Breast epithelium (tissue), 4 donors: ENCODE measurements at regions not wholly inside any gene's neighbourhood (a gene's known extent, or its start where the extent isn't known, plus 50 kb on each side); places are given as distances from the start of the nearest gene placed in this dataset.

Experiments used
- DNase-seq, 2 donors: peaks; one replicate each; pipeline ENCODE4 v3.0.0-alpha.2; 2019; ENCODE audit warnings: low spot score in 2 of 2
- H3K27ac ChIP-seq, 2 donors: fragments of 200-600 bp; sonication (generic) in 1 of 2; one replicate each; pipeline ENCODE4 v1.5.1; 2016 to 2019; ENCODE audit warnings: mild to moderate bottlenecking in 1 of 2
- H3K27me3 ChIP-seq, 2 donors: fragments of 200-600 bp; sonication (generic) in 1 of 2; one replicate each; pipeline versions ENCODE4 v1.5.1 to v1.6.0; 2017 to 2019; ENCODE audit warnings: control low read depth in 1 of 2, mild to moderate bottlenecking in 1 of 2
- H3K36me3 ChIP-seq: fragments of 200-600 bp; one replicate; pipeline ENCODE4 v1.5.1; 2019
- H3K4me1 ChIP-seq, 2 donors: fragments of 200-600 bp; sonication (generic); one replicate each; pipeline ENCODE4 v1.5.1; 2016 to 2019; ENCODE audit warnings: control low read depth in 1 of 2
- H3K4me3 ChIP-seq, 3 donors: fragments of 200-600 bp; sonication (generic); 1 replicate in 2 of 3; 2 replicates in 1 of 3; pipeline ENCODE4 v1.5.1; 2016 to 2019; ENCODE audit warnings: mild to moderate bottlenecking in 3 of 3, moderate library complexity in 2 of 3
- H3K9me3 ChIP-seq, 2 donors: fragments of 200-600 bp; sonication (generic) in 1 of 2; one replicate each; pipeline ENCODE4 v1.5.1; 2016 to 2019; ENCODE audit warnings: control low read depth in 1 of 2
- POLR2A ChIP-seq: fragments of 450-650 bp; IDR thresholded peaks from one replicate; pipeline ENCODE4 v1.6.1; 2016; ENCODE audit warnings: antibody characterized with exemption, mild to moderate bottlenecking, moderate library complexity
- POLR2AphosphoS5 ChIP-seq, 3 donors: sonication (generic); formaldehyde crosslinking; IDR thresholded peaks; one replicate each; pipeline ENCODE4 v1.6.1; 2017; ENCODE audit warnings: antibody characterized with exemption in 3 of 3
- intact Hi-C: fragments of 100-400 bp; cut with DNase I; formaldehyde crosslinking; loops from one replicate; pipeline ENCODE4 v1.15.1; 2023; ENCODE audit warnings: low total_unique reads
- TF ChIP-seq, protein P1 (sequence below), 3 donors: fragments of 450-650 bp; IDR thresholded peaks; one replicate each; pipeline ENCODE4 v1.5.1; 2016 to 2017; ENCODE audit warnings: antibody characterized with exemption in 3 of 3, mild to moderate bottlenecking in 3 of 3, moderate library complexity in 3 of 3

DNA sequence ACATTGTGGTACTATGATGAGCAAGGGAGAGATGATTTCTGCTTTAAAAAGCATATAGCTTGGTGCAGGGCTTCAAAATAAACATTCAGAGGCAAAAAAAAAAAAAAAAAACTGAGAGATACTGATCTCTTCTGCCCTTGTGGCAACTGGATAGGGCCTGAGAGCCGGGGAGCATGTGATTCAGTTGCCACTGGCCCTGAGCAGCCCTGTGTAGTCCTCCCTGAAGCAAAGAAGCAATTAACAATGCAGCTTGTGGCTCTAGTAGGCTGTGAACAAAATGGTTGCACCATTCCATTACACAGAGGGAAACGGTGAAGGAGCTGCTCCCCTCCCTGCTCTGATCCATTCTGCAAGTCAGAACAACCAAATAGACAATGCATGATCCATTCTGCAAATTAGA lies 347.5 kb upstream of the DAB2 start:
- TF ChIP-seq, protein P1, sequence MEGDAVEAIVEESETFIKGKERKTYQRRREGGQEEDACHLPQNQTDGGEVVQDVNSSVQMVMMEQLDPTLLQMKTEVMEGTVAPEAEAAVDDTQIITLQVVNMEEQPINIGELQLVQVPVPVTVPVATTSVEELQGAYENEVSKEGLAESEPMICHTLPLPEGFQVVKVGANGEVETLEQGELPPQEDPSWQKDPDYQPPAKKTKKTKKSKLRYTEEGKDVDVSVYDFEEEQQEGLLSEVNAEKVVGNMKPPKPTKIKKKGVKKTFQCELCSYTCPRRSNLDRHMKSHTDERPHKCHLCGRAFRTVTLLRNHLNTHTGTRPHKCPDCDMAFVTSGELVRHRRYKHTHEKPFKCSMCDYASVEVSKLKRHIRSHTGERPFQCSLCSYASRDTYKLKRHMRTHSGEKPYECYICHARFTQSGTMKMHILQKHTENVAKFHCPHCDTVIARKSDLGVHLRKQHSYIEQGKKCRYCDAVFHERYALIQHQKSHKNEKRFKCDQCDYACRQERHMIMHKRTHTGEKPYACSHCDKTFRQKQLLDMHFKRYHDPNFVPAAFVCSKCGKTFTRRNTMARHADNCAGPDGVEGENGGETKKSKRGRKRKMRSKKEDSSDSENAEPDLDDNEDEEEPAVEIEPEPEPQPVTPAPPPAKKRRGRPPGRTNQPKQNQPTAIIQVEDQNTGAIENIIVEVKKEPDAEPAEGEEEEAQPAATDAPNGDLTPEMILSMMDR (IDR thresholded peaks at IDR 0.05), result no peak
- TF ChIP-seq POLR2A, result no peak
- TF ChIP-seq POLR2AphosphoS5 (IDR thresholded peaks at IDR 0.05), result no peak

DNA sequence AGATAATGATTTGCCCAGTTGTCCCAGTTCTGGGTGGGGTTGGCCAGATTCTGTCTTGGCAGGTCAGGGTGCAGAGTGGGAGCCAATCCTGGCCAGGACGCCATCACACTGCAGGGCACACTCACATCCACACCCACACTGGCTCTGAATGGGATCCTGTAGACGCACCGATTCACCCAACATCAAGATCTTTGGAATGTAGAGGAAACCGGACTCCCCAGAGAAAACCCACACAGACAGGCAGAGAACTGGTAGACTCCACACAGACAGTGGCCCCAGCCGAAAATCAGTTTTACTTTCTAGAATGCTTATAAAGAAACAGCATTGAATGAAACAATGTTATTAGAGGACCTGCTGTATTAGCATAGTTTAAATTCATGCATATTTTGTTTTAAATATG lies 343.1 kb upstream of the DAB2 start:
- Histone ChIP-seq H3K27me3 (no peaks in the 10 kb centered on the region), H3K4me1 (no peaks in the 10 kb centered on the region), H3K36me3 (no peaks in the 10 kb centered on the region), H3K4me3 (no peak overlapping the region), H3K27ac (no peak overlapping the region), H3K9me3 (no peaks in the 10 kb centered on the region)
- DNase-seq, result no peak
- no peak for TF ChIP-seq POLR2A
- TF ChIP-seq, protein P1 (IDR thresholded peaks at IDR 0.05), result no peak
- TF ChIP-seq POLR2AphosphoS5 (IDR thresholded peaks at IDR 0.05), result no peak
- intact Hi-C loops, result no loop called here

More for the DNA sequence above, 347.5 kb upstream of the DAB2 start:
- H3K4me3 ChIP-seq, result no peak overlapping the region
- H3K27ac ChIP-seq, result no peak overlapping the region
- no peaks in the 10 kb centered on the region for H3K4me1 ChIP-seq
- H3K36me3 ChIP-seq, result no peaks in the 10 kb centered on the region
- intact Hi-C loops, result no loop called here
- H3K27me3 ChIP-seq, result no peaks in the 10 kb centered on the region
- H3K9me3 ChIP-seq, result no peaks in the 10 kb centered on the region
- DNase-seq, result no peak

- TF ChIP-seq POLR2A (no peak), POLR2AphosphoS5 (IDR thresholded peaks at IDR 0.05) (no peak)
- TF ChIP-seq, protein P1 (IDR thresholded peaks at IDR 0.05), result no peak
- Histone ChIP-seq H3K27ac (no peak overlapping the region), H3K36me3 (no peaks in the 10 kb centered on the region), H3K4me3 (no peak overlapping the region), H3K9me3 (no peaks in the 10 kb centered on the region), H3K4me1 (no peaks in the 10 kb centered on the region), H3K27me3 (no peaks in the 10 kb centered on the region)
- intact Hi-C loops, result no loop called here
- DNase-seq, result no peak
Observed at GRCh38 chr5:39765366-39765765, 340.6 kb upstream of the DAB2 start.

GRCh38 chr5:39762761-39763160 lies 338.0 kb upstream of the DAB2 start:
- no peak for DNase-seq
- Histone ChIP-seq H3K36me3 (no peaks in the 10 kb centered on the region), H3K27me3 (no peaks in the 10 kb centered on the region), H3K4me1 (no peaks in the 10 kb centered on the region), H3K27ac (no peak overlapping the region), H3K9me3 (no peaks in the 10 kb centered on the region), H3K4me3 (no peak overlapping the region)
- TF ChIP-seq, protein P1 (IDR thresholded peaks at IDR 0.05), result no peak
- TF ChIP-seq POLR2A, result no peak
- no peak for TF ChIP-seq POLR2AphosphoS5 (IDR thresholded peaks at IDR 0.05)
- intact Hi-C loops, result no loop called here

DNA sequence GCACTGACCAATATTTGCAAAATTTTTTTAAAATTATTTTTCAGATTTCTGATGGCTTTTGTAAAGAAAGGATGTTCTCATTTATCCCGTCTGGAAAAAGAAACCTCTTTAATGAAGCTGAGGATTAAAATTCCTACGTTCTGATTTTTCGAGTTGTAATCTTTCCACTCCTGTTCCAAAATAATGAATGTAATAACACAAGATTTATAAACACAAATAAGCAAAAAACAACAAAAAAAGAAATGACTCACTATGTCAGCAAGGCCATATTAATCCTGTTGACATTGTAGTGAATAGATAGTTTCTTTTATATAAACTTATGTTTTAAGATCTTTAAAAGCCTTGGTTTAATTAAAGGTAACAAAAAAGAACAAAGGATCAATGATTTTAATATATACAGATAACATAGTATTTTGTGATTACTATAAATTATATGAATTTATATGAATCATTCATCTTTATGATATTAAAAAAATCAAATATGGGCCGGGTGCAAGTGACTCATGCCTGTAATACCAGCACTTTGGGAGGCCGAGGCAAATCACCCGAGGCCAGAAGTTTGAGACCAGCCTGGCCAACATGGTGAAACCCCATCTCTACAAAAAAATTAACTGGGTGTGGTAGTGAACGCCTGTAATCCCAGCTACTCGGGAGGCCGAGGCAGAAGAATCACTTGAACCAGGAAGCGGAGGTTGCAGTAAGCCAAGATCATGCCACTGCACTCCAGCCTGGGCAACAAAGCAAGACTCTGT lies 336.6 kb upstream of the DAB2 start:
- intact Hi-C loops, result no loop called here
- no peaks in the 10 kb centered on the region for H3K4me1 ChIP-seq
- TF ChIP-seq POLR2A (no peak), POLR2AphosphoS5 (IDR thresholded peaks at IDR 0.05) (no peak)
- TF ChIP-seq, protein P1 (IDR thresholded peaks at IDR 0.05), result no peak

More for the DNA sequence above, 336.6 kb upstream of the DAB2 start:
- H3K9me3 ChIP-seq, result no peaks in the 10 kb centered on the region
- no peak for DNase-seq
- H3K36me3 ChIP-seq, result no peaks in the 10 kb centered on the region
- H3K27ac ChIP-seq, result peak overlapping the region; percentile 81 to 84
- H3K4me3 ChIP-seq, result no peak overlapping the region
- H3K27me3 ChIP-seq, result no peaks in the 10 kb centered on the region
